Ishikawa (cell line): ENCODE measurements at regions not wholly inside any gene's neighbourhood (a gene's known extent, or its start where the extent isn't known, plus 50 kb on each side); places are given as distances from the start of the nearest gene placed in this dataset.

Source experiments
- CEBPB ChIP-seq: IDR thresholded peaks from 2 replicates; pipeline ENCODE4 v1.6.1; 2012
- EGR1 ChIP-seq: IDR thresholded peaks from 2 replicates; pipeline ENCODE4 v1.6.1; 2012
- EP300 ChIP-seq: IDR thresholded peaks from 2 replicates; pipeline ENCODE4 v1.6.1; 2012; ENCODE audit warnings: borderline replicate concordance
- FOXM1 ChIP-seq: IDR thresholded peaks from 2 replicates; pipeline ENCODE4 v1.6.1; 2012; ENCODE audit warnings: low read depth, borderline replicate concordance
- MAX ChIP-seq: IDR thresholded peaks from 2 replicates; pipeline ENCODE4 v1.6.1; 2012
- RAD21 ChIP-seq: IDR thresholded peaks from 2 replicates; pipeline ENCODE4 v1.6.1; 2012; ENCODE audit warnings: low read depth
- REST ChIP-seq: IDR thresholded peaks from 2 replicates; pipeline ENCODE4 v1.6.1; 2012; ENCODE audit warnings: low read depth, mild to moderate bottlenecking
- TAF1 ChIP-seq: IDR thresholded peaks from 2 replicates; pipeline ENCODE4 v1.6.1; 2012; ENCODE audit warnings: low read depth, mild to moderate bottlenecking
- TCF12 ChIP-seq: IDR thresholded peaks from 2 replicates; pipeline ENCODE4 v1.6.1; 2012; ENCODE audit warnings: low read depth
- ZBTB7A ChIP-seq: IDR thresholded peaks from 2 replicates; pipeline ENCODE4 v1.6.1; 2012; ENCODE audit warnings: low read depth

DNA sequence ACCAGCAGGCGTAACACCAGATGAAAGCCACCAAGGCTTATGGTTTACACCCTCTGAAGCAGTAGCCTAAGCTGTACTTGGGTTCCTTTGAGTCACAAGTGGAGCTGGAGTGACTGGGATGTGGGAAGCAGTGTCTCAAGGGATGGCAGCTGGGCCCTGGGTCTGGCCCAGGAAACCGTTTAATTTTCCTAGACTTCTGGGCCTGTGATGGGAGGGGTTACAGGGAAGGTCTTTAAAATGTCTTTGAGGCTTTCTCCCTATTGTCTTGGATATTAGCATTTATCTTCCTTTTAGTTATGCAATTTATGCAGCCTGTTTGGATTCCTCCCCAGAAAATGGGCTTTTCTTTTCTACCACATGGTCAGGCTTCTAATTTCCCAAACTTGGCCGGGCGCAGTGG is 568.2 kb downstream of the ANKRD7 start:
- TF ChIP-seq EP300 (no peak), TCF12 (no peak), FOXM1 (no peak), CEBPB (no peak), MAX (no peak), TAF1 (no peak), RAD21 (no peak), ZBTB7A (no peak), REST (no peak), EGR1 (no peak)
